HUES48 (cell line): ENCODE measurements at regions not wholly inside any gene's neighbourhood (a gene's known extent, or its start where the extent isn't known, plus 50 kb on each side); places are given as distances from the start of the nearest gene placed in this dataset.

ENCODE experiments used
- H3K27ac ChIP-seq: one replicate; pipeline ENCODE4 v1.7.0; 2013; ENCODE audit warnings: low read depth, low read length, inconsistent platforms
- H3K27me3 ChIP-seq: 2 replicates; pipeline ENCODE4 v1.6.1; 2013; ENCODE audit warnings: mild to moderate bottlenecking, low read length; ENCODE audit not compliant: control insufficient read depth, insufficient read depth
- H3K36me3 ChIP-seq: 2 replicates; pipeline ENCODE4 v1.6.1; 2013; ENCODE audit warnings: low read length; ENCODE audit not compliant: control insufficient read depth, insufficient read depth
- H3K4me1 ChIP-seq: 2 replicates; pipeline ENCODE4 v1.6.1; 2013; ENCODE audit warnings: mild to moderate bottlenecking, low read length; ENCODE audit not compliant: control insufficient read depth, insufficient read depth
- H3K4me3 ChIP-seq: 2 replicates; pipeline ENCODE4 v1.5.1; 2013; ENCODE audit warnings: mild to moderate bottlenecking, low read depth, low read length
- H3K9ac ChIP-seq: 2 replicates; pipeline ENCODE4 v1.6.1; 2013; ENCODE audit warnings: mild to moderate bottlenecking, low read depth, low read length, moderate library complexity
- H3K9me3 ChIP-seq: 2 replicates; pipeline ENCODE4 v1.6.1; 2013; ENCODE audit warnings: low read length; ENCODE audit not compliant: control insufficient read depth, insufficient read depth

DNA sequence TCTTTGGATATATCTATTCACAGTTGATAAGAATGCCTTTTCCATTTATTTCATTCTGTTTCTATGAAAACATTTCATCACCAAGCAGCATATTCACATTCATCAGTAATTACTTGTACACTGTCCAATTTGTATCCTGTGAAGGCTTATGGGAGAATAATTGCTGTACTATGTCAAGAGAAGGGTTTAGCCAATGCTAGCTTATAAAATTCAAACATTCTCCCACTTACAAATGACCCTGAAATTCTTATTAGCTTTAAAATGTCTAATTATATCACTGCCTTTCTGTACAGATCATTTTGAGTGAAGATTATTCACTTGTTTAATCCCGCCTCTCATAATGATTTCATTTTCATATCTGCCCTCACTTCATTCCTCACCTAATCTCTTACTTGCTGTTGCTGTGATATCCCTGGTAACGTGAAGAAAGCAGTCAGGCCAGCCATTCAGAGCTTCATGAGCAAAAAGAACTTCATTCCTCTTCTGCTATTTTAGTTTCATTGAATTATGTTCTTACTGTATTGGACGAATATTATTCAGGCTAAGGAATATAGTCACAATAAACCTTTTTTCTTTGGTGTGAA is 778.7 kb downstream of the OLFM4 start:
- Histone ChIP-seq H3K4me3 (no peak overlapping the region), H3K9me3 (no peaks in the 10 kb centered on the region), H3K36me3 (no peaks in the 10 kb centered on the region), H3K4me1 (no peaks in the 10 kb centered on the region), H3K27ac (no peak overlapping the region), H3K9ac (no peak overlapping the region), H3K27me3 (no peaks in the 10 kb centered on the region)

DNA sequence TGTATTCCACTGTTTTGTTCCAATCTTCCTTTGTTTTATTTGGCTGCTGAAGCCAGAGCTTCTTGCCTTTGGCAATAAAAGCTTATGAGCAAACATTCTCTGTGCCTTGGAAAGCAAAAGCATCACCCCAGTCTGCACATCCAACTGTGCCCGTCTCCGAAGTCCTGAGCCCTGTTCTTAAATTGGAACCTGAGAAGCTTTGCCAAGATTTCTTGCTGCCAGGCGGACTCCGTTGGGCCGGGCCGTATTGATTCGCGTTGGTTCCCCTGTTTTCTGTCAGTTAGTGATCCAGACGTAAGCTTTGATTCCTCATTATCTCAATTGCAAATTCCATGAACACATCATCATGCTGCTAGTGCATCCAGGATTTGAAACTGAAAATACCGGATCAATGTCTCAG is 793.0 kb downstream of the OLFM4 start:
- H3K27me3 ChIP-seq = no peaks in the 10 kb centered on the region
- no peaks in the 10 kb centered on the region for H3K9me3 ChIP-seq
- no peak overlapping the region for H3K9ac ChIP-seq
- H3K27ac ChIP-seq = no peak overlapping the region
- no peaks in the 10 kb centered on the region for H3K36me3 ChIP-seq
- H3K4me1 ChIP-seq = no peaks in the 10 kb centered on the region
- H3K4me3 ChIP-seq = no peak overlapping the region

- no peaks in the 10 kb centered on the region for H3K4me1 ChIP-seq
- H3K27ac ChIP-seq = no peak overlapping the region
- no peaks in the 10 kb centered on the region for H3K36me3 ChIP-seq
- H3K27me3 ChIP-seq = no peaks in the 10 kb centered on the region
- H3K9ac ChIP-seq = no peak overlapping the region
- no peaks in the 10 kb centered on the region for H3K9me3 ChIP-seq
- H3K4me3 ChIP-seq = no peak overlapping the region
These were observed 793.5 kb downstream of the OLFM4 start for GRCh38 chr13:53822136-53822535.

GRCh38 chr13:53839461-53839860 is 810.8 kb downstream of the OLFM4 start:
- no peaks in the 10 kb centered on the region for H3K36me3 ChIP-seq
- no peaks in the 10 kb centered on the region for H3K27me3 ChIP-seq
- H3K4me1 ChIP-seq = no peaks in the 10 kb centered on the region
- no peaks in the 10 kb centered on the region for H3K9me3 ChIP-seq
- no peak overlapping the region for H3K9ac ChIP-seq
- no peak overlapping the region for H3K27ac ChIP-seq
- no peak overlapping the region for H3K4me3 ChIP-seq

DNA sequence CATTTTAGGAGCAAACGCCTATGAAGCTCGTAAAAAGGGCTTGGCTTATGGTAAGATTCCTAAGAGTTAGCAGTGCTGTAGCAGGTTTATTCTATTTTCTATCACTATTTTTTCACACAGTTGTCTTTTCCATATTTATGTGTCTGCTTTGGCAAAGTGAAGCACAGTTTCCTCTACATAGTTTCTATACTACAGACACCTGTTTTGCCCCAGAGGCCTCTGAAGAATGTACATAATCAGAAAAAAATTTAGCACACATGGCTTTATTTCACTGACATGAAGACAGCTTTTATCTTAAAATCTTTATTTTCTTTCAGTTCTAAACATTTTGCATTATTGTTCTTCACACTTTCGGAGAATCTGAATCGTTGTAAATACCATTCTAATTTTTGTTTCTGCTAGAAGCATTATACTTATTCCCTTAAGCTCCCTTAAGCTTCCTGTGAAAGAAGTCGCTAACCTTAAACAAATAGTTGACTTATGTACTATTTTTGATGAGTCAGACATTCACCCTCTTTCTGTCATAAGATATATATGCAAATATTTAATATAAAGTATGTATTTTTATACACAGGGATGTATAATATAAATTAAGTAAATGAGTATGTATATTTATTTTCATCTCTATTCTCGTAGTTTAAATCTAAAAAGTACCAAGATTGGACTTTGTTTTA is 816.0 kb downstream of the OLFM4 start:
- H3K4me1 ChIP-seq = peaks cover 12% of the 10 kb centered on the region
- H3K27ac ChIP-seq = no peak overlapping the region
- H3K9ac ChIP-seq = no peak overlapping the region
- H3K36me3 ChIP-seq = no peaks in the 10 kb centered on the region
- H3K27me3 ChIP-seq = no peaks in the 10 kb centered on the region
- H3K9me3 ChIP-seq = no peaks in the 10 kb centered on the region
- H3K4me3 ChIP-seq = no peak overlapping the region

DNA sequence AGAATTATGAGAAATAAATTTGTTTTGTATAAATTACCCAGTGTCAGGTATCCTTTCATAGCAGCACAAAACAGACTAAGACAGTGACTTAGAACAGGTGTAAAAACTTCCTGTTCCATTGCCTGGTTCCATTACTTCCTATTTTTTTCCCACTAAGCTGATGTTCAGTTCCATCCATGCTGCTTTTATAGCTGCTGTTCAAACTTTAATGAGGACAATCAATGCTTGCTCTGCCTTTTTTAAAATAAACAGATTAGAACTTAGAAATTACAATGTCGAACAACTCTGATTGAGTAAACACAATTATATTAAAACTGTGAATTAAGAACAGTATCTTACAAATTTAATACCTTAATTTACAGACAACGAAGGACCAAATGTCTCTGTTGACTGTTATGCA is 818.9 kb downstream of the OLFM4 start:
- no peak overlapping the region for H3K9ac ChIP-seq
- no peaks in the 10 kb centered on the region for H3K27me3 ChIP-seq
- H3K36me3 ChIP-seq = no peaks in the 10 kb centered on the region
- H3K9me3 ChIP-seq = no peaks in the 10 kb centered on the region
- H3K27ac ChIP-seq = no peak overlapping the region
- H3K4me1 ChIP-seq = peaks cover 12% of the 10 kb centered on the region
- H3K4me3 ChIP-seq = no peak overlapping the region

DNA sequence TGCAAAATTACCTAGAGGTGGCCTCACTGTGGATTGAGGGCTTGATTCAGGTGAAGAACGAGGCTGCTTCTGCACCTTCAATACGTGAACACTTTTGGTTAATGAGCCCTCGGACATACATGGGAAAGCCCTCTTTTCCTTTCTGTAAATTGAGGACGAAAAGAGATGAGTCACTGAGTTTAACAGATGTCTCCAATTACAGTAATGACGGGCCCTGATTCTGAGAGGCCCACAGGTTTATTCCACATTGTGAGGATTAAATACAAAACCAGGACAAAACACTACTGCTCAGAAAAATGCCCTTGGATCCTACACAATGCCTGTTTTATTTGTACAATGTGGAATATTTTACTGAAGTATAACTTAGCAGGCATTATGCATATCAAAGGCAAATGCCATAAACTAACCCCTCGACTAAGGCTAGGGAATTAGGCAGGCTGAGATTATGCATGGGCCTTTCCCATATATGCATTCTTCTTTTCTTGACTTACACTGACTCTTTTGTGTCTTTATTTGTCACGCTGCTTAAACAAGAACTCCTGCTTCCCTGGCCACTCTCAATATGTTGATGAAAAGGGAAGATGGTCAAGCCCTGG is 819.9 kb downstream of the OLFM4 start:
- H3K36me3 ChIP-seq = no peaks in the 10 kb centered on the region
- no peaks in the 10 kb centered on the region for H3K27me3 ChIP-seq
- no peak overlapping the region for H3K27ac ChIP-seq
- no peak overlapping the region for H3K4me3 ChIP-seq
- H3K9ac ChIP-seq = no peak overlapping the region
- H3K4me1 ChIP-seq = peaks cover 12% of the 10 kb centered on the region
- H3K9me3 ChIP-seq = no peaks in the 10 kb centered on the region

GRCh38 chr13:53854321-53854720 is 825.7 kb downstream of the OLFM4 start:
- Histone ChIP-seq H3K9ac (no peak overlapping the region), H3K9me3 (no peaks in the 10 kb centered on the region), H3K27me3 (no peaks in the 10 kb centered on the region), H3K36me3 (no peaks in the 10 kb centered on the region), H3K4me1 (no peaks in the 10 kb centered on the region), H3K27ac (no peak overlapping the region), H3K4me3 (no peak overlapping the region)

- Histone ChIP-seq H3K9ac (no peak overlapping the region), H3K27me3 (no peaks in the 10 kb centered on the region), H3K4me3 (no peak overlapping the region), H3K4me1 (no peaks in the 10 kb centered on the region), H3K9me3 (no peaks in the 10 kb centered on the region), H3K27ac (no peak overlapping the region), H3K36me3 (no peaks in the 10 kb centered on the region)
These were observed 828.1 kb downstream of the OLFM4 start for GRCh38 chr13:53856573-53857195.

DNA sequence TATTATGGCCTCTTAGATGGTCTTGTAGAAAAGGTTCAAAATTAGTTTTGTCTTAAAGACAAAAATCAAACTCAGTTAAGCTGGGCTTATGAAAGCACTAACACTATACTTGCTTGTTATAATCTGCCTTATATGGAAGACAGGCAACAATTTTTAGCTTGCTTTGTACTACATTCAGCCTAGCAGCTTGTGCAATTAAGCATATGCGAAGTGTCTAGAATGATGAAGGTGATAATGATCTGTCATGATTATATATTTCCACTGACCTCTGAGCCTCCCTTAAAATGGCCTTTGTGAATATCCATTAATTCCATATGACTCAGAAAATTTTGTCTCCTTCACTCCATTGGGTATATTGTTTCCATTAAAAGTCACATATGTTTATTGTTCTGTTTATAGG is 834.9 kb downstream of the OLFM4 start:
- no peaks in the 10 kb centered on the region for H3K36me3 ChIP-seq
- no peaks in the 10 kb centered on the region for H3K27me3 ChIP-seq
- H3K4me3 ChIP-seq = no peak overlapping the region
- no peak overlapping the region for H3K27ac ChIP-seq
- peaks cover 4% of the 10 kb centered on the region; the same call in 1 of the 2 replicates for H3K4me1 ChIP-seq
- H3K9ac ChIP-seq = no peak overlapping the region
- H3K9me3 ChIP-seq = no peaks in the 10 kb centered on the region

- H3K9ac ChIP-seq = no peak overlapping the region
- H3K36me3 ChIP-seq = no peaks in the 10 kb centered on the region
- peaks cover 14% of the 10 kb centered on the region for H3K4me1 ChIP-seq
- no peaks in the 10 kb centered on the region for H3K27me3 ChIP-seq
- no peak overlapping the region for H3K4me3 ChIP-seq
- H3K27ac ChIP-seq = no peak overlapping the region
- H3K9me3 ChIP-seq = no peaks in the 10 kb centered on the region
These were observed 844.9 kb downstream of the OLFM4 start for GRCh38 chr13:53873558-53873957.
